CD14-positive monocyte (primary cell): ENCODE measurements at regions not wholly inside any gene's neighbourhood (a gene's known extent, or its start where the extent isn't known, plus 50 kb on each side); places are given as distances from the start of the nearest gene placed in this dataset.

Experiments
- DNase-seq, 3 donors: peaks; one replicate each; pipeline ENCODE4 v3.0.0-alpha.2; 2011 to 2022
- H2AFZ ChIP-seq: 2 replicates; pipeline ENCODE4 v1.6.0; 2012; ENCODE audit warnings: mild to moderate bottlenecking, low read depth, low read length, inconsistent platforms; ENCODE audit not compliant: insufficient read depth, poor library complexity, severe bottlenecking
- H3K27ac ChIP-seq, 2 donors: 1 replicate in 1 of 2; 2 replicates in 1 of 2; pipeline ENCODE4 v1.5.1; 2012 to 2013; ENCODE audit warnings: low read length in 2 of 2, control low read depth in 1 of 2, inconsistent platforms in 1 of 2, low read depth in 1 of 2, mild to moderate bottlenecking in 1 of 2
- H3K27me3 ChIP-seq, 2 donors: one replicate each; pipeline versions ENCODE4 v1.6.0 to v1.6.1; 2011 to 2013; ENCODE audit warnings: low read length in 2 of 2; ENCODE audit not compliant: control insufficient read depth in 2 of 2, insufficient read depth in 2 of 2
- H3K36me3 ChIP-seq, 2 donors: replicated peaks in 1 of 2; 1 replicate in 1 of 2; 2 replicates in 1 of 2; pipeline versions ENCODE4 v1.5.1 to v1.6.1; 2012 to 2013; ENCODE audit warnings: low read length in 2 of 2, control low read depth in 1 of 2, inconsistent platforms in 1 of 2, mild to moderate bottlenecking in 1 of 2; ENCODE audit not compliant: insufficient read depth in 2 of 2, control insufficient read depth in 1 of 2
- H3K4me1 ChIP-seq, 2 donors: 1 replicate in 1 of 2; 2 replicates in 1 of 2; pipeline versions ENCODE4 v1.5.1 to v1.6.1; 2012 to 2013; ENCODE audit warnings: low read length in 2 of 2, control low read depth in 1 of 2, inconsistent platforms in 1 of 2, mild to moderate bottlenecking in 1 of 2, moderate library complexity in 1 of 2; ENCODE audit not compliant: insufficient read depth in 2 of 2, control insufficient read depth in 1 of 2
- H3K4me2 ChIP-seq: replicated peaks from 2 replicates; pipeline ENCODE3; 2012; ENCODE audit warnings: low read length, moderate library complexity, mild to moderate bottlenecking; ENCODE audit not compliant: poor library complexity, severe bottlenecking; ENCODE audit errors: extremely low read depth
- H3K4me3 ChIP-seq, 3 experiments: fragments of 200-600 bp in 1 of 3; sonication (generic) in 1 of 3; replicated peaks in 1 of 3; 1 replicate in 2 of 3; 2 replicates in 1 of 3; pipeline ENCODE4 v1.5.1; 2011 to 2013; ENCODE audit warnings: low read length in 3 of 3, mild to moderate bottlenecking in 3 of 3, control low read depth in 2 of 3, low read depth in 2 of 3, inconsistent platforms in 1 of 3, moderate library complexity in 1 of 3
- H3K79me2 ChIP-seq: 2 replicates; pipeline ENCODE4 v1.6.0; 2012; ENCODE audit warnings: mild to moderate bottlenecking, control low read depth, inconsistent platforms, low read length, moderate library complexity; ENCODE audit not compliant: insufficient read depth
- H3K9ac ChIP-seq: 2 replicates; pipeline ENCODE4 v1.6.0; 2017; ENCODE audit warnings: low read length, mild to moderate bottlenecking; ENCODE audit not compliant: insufficient read depth, poor library complexity, severe bottlenecking
- H3K9me3 ChIP-seq, 2 donors: replicated peaks in 1 of 2; 1 replicate in 1 of 2; 2 replicates in 1 of 2; pipeline versions ENCODE4 v1.5.1 to v1.6.1; 2012 to 2013; ENCODE audit warnings: low read length in 2 of 2, control low read depth in 1 of 2; ENCODE audit not compliant: control insufficient read depth in 1 of 2, insufficient read depth in 1 of 2
- H4K20me1 ChIP-seq: 2 replicates; pipeline ENCODE4 v1.6.0; 2012; ENCODE audit warnings: mild to moderate bottlenecking, low read length, control low read depth, moderate library complexity; ENCODE audit not compliant: insufficient read depth
- H3K27ac Mint-ChIP-seq, 7 donors: one replicate each; pipeline ENCODE4 v1.8.0; 2020; ENCODE audit warnings: mild to moderate bottlenecking in 7 of 7, mixed read lengths in 7 of 7, moderate library complexity in 6 of 7, inconsistent platforms in 2 of 7
- H3K27me3 Mint-ChIP-seq, 3 donors: one replicate each; pipeline ENCODE4 v1.8.0; 2021 to 2022; ENCODE audit warnings: low read depth in 3 of 3, mild to moderate bottlenecking in 3 of 3, mixed read lengths in 3 of 3, moderate library complexity in 3 of 3, inconsistent platforms in 1 of 3
- H3K36me3 Mint-ChIP-seq, 2 donors: one replicate each; pipeline ENCODE4 v1.8.0; 2020; ENCODE audit warnings: mixed read lengths in 2 of 2, inconsistent platforms in 1 of 2, mild to moderate bottlenecking in 1 of 2
- H3K4me1 Mint-ChIP-seq: one replicate; pipeline ENCODE4 v1.8.0; 2020; ENCODE audit warnings: mild to moderate bottlenecking, mixed read lengths
- H3K4me3 Mint-ChIP-seq, 2 donors: one replicate each; pipeline ENCODE4 v1.8.0; 2020; ENCODE audit warnings: mild to moderate bottlenecking in 2 of 2, mixed read lengths in 2 of 2, moderate library complexity in 1 of 2
- H3K9me3 Mint-ChIP-seq, 7 donors: one replicate each; pipeline ENCODE4 v1.8.0; 2020 to 2022; ENCODE audit warnings: mixed read lengths in 7 of 7, mild to moderate bottlenecking in 6 of 7, moderate library complexity in 6 of 7, inconsistent platforms in 2 of 7
- CTCF ChIP-seq: fragments of 200-600 bp; IDR thresholded peaks from one replicate; pipeline ENCODE4 v1.8.0; 2022; ENCODE audit warnings: antibody characterized with exemption, mild to moderate bottlenecking
- WGBS: methylation state at CpG from one replicate; pipeline ENCODE4 v1.1.5; 2013; ENCODE audit warnings: missing lambda C conversion rate; ENCODE audit not compliant: insufficient coverage; 5-methylcytosine and 5-hydroxymethylcytosine counted together
- intact Hi-C, 2 donors: fragments of 100-400 bp; cut with micrococcal nuclease; formaldehyde crosslinking; loops; one replicate each; pipeline versions ENCODE4 v1.15.0 to v1.15.1; 2023

GRCh38 chr5:67333171-67333570 is 136.6 kb upstream of the CD180 start:
- H3K9me3 ChIP-seq = no peaks in the 10 kb centered on the region
- H3K9me3 Mint-ChIP-seq = peaks cover 1 to 12% (median 4%) of the 10 kb centered on the region in 7 donors
- no peaks in the 10 kb centered on the region for H3K36me3 Mint-ChIP-seq
- no peaks in the 10 kb centered on the region for H3K79me2 ChIP-seq
- H3K27me3 ChIP-seq = no peaks in the 10 kb centered on the region
- no peak overlapping the region for H3K9ac ChIP-seq
- H2AFZ ChIP-seq = no peak overlapping the region
- intact Hi-C loops = no loop called here
- no CpG with 5 or more reads among the region's 2 CpGs for WGBS
- H3K4me3 ChIP-seq = no peak overlapping the region
- peaks cover 2% of the 10 kb centered on the region for H3K4me1 Mint-ChIP-seq
- H3K27ac ChIP-seq = no peak overlapping the region
- no peak overlapping the region for H3K4me2 ChIP-seq
- no peak for DNase-seq
- no peak overlapping the region for H3K4me3 Mint-ChIP-seq
- no peaks in the 10 kb centered on the region for H4K20me1 ChIP-seq
- peaks cover 0 to 2% (median 0%) of the 10 kb centered on the region in 3 donors for H3K27me3 Mint-ChIP-seq
- no peak overlapping the region for H3K27ac Mint-ChIP-seq
- no peak for TF ChIP-seq CTCF
- no peaks in the 10 kb centered on the region for H3K36me3 ChIP-seq
- H3K4me1 ChIP-seq = no peaks in the 10 kb centered on the region

- intact Hi-C loops = no loop called here
These were observed 134.8 kb upstream of the CD180 start for GRCh38 chr5:67331296-67331925.

More at GRCh38 chr5:67331296-67331925, 134.8 kb upstream of the CD180 start:
- H3K27ac ChIP-seq = no peak overlapping the region
- WGBS = 100% methylated on average over 1 of the region's 4 CpGs
- no peak overlapping the region for H3K4me2 ChIP-seq
- H3K9ac ChIP-seq = no peak overlapping the region
- no peaks in the 10 kb centered on the region for H3K79me2 ChIP-seq
- H3K9me3 ChIP-seq = no peaks in the 10 kb centered on the region
- no peak for TF ChIP-seq CTCF
- H3K27ac Mint-ChIP-seq = no peak overlapping the region
- no peaks in the 10 kb centered on the region for H4K20me1 ChIP-seq
- H3K27me3 Mint-ChIP-seq = no peaks in the 10 kb centered on the region
- no peaks in the 10 kb centered on the region for H3K4me1 ChIP-seq
- no peaks in the 10 kb centered on the region for H3K36me3 Mint-ChIP-seq
- no peak overlapping the region for H2AFZ ChIP-seq
- H3K4me1 Mint-ChIP-seq = peaks cover 2% of the 10 kb centered on the region
- DNase-seq = no peak
- H3K4me3 Mint-ChIP-seq = no peak overlapping the region
- no peaks in the 10 kb centered on the region for H3K27me3 ChIP-seq
- no peak overlapping the region for H3K4me3 ChIP-seq
- peaks cover 0 to 12% (median 4%) of the 10 kb centered on the region in 7 donors for H3K9me3 Mint-ChIP-seq
- no peaks in the 10 kb centered on the region for H3K36me3 ChIP-seq
